ENCODE measurements at regions not wholly inside any gene's neighbourhood (a gene's known extent, or its start where the extent isn't known, plus 50 kb on each side); places are given as distances from the start of the nearest gene placed in this dataset.

DNA sequence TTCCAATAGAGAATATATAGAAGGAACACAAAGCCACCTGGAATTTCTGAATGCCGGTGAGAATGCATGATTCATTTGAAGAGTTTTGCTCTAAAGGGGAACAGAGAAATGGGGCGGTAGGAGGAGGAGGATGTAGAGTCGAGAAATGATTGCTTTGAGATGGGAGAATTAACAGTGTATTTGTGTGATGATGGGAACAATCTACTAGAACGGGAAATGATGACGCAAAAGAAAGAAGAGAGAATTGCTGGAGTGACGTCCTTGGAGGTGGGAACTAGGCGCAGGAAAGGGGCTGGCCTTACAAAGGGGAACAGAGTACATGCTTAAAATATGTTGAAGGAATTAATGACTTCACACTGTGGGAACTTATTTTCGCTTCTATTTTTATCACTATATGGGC is 188.1 kb downstream of the SDHAF3 start:
- Histone ChIP-seq H3K36me3 (ENCODE audit: control insufficient read depth in 4 of 4, insufficient read depth in 3 of 4, low read depth in 1 of 4, low read length in 3 of 4) (no peaks in the 10 kb centered on the region), H3K4me1 (ENCODE audit: control insufficient read depth in 4 of 4, insufficient read depth in 4 of 4, low read length in 3 of 4) (no peaks in the 10 kb centered on the region), H3K27me3 (ENCODE audit: control insufficient read depth in 4 of 4, insufficient read depth in 4 of 4, low read length in 3 of 4) (no peaks in the 10 kb centered on the region), H3K27ac (ENCODE audit: low read depth in 1 of 2, low read length in 2 of 2) (no peak overlapping the region), H3K9ac (ENCODE audit: low read depth in 1 of 2, low read length in 2 of 2) (no peak overlapping the region), H3K4me3 (ENCODE audit: low read depth in 1 of 3, low read length in 3 of 3) (no peak overlapping the region), H3K9me3 (ENCODE audit: control insufficient read depth in 4 of 4, low read length in 3 of 4) (no peaks in the 10 kb centered on the region)
- no peak for TF ChIP-seq JUND (IDR thresholded peaks at IDR 0.05)
- TF ChIP-seq, protein P1, sequence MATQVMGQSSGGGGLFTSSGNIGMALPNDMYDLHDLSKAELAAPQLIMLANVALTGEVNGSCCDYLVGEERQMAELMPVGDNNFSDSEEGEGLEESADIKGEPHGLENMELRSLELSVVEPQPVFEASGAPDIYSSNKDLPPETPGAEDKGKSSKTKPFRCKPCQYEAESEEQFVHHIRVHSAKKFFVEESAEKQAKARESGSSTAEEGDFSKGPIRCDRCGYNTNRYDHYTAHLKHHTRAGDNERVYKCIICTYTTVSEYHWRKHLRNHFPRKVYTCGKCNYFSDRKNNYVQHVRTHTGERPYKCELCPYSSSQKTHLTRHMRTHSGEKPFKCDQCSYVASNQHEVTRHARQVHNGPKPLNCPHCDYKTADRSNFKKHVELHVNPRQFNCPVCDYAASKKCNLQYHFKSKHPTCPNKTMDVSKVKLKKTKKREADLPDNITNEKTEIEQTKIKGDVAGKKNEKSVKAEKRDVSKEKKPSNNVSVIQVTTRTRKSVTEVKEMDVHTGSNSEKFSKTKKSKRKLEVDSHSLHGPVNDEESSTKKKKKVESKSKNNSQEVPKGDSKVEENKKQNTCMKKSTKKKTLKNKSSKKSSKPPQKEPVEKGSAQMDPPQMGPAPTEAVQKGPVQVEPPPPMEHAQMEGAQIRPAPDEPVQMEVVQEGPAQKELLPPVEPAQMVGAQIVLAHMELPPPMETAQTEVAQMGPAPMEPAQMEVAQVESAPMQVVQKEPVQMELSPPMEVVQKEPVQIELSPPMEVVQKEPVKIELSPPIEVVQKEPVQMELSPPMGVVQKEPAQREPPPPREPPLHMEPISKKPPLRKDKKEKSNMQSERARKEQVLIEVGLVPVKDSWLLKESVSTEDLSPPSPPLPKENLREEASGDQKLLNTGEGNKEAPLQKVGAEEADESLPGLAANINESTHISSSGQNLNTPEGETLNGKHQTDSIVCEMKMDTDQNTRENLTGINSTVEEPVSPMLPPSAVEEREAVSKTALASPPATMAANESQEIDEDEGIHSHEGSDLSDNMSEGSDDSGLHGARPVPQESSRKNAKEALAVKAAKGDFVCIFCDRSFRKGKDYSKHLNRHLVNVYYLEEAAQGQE (IDR thresholded peaks at IDR 0.05): no peak
- no peak for TF ChIP-seq NR2F2 (IDR thresholded peaks at IDR 0.05)
- no peak for TF ChIP-seq RAD21 (IDR thresholded peaks at IDR 0.05)
- no peak for TF ChIP-seq EGR1 (IDR thresholded peaks at IDR 0.05; ENCODE audit: low read depth in 2 of 2)
- TF ChIP-seq, protein P2, sequence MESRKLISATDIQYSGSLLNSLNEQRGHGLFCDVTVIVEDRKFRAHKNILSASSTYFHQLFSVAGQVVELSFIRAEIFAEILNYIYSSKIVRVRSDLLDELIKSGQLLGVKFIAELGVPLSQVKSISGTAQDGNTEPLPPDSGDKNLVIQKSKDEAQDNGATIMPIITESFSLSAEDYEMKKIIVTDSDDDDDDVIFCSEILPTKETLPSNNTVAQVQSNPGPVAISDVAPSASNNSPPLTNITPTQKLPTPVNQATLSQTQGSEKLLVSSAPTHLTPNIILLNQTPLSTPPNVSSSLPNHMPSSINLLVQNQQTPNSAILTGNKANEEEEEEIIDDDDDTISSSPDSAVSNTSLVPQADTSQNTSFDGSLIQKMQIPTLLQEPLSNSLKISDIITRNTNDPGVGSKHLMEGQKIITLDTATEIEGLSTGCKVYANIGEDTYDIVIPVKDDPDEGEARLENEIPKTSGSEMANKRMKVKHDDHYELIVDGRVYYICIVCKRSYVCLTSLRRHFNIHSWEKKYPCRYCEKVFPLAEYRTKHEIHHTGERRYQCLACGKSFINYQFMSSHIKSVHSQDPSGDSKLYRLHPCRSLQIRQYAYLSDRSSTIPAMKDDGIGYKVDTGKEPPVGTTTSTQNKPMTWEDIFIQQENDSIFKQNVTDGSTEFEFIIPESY (IDR thresholded peaks at IDR 0.05): no peak
- TF ChIP-seq FOXA1 (IDR thresholded peaks at IDR 0.05): no peak
- WGBS: 83% methylated on average over 8 of the region's 8 CpGs
- no peak for DNase-seq (ENCODE audit: low spot score)

DNA sequence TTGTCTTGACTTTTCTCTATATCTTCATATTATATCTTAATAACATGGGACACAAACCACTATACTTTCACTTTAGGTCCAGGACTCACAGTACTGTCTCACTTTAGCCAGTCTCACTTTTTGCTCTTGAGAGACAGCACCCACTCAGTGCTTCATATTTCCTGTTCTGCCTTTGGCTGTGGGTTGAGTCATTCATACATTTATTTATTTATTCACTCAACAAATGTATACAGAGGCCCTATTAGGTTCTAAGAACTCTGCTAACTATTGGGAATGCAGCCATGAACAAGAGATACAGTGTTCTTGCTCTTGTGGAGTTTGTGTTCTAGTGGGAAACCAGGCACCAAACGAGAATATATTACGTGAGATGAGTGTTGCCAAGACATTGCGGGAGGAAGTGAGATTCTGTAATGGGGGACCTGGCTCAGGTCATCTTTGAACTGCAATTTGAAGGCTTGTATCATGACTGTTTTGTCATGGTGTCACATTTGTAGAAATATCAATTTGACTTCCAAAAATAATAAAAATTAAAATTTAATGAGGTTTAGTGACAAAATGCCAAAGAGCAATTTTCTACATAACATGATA is 190.1 kb downstream of the SDHAF3 start:
- Histone ChIP-seq H3K27ac (ENCODE audit: low read depth in 1 of 2, low read length in 2 of 2) (no peak overlapping the region), H3K36me3 (ENCODE audit: control insufficient read depth in 4 of 4, insufficient read depth in 3 of 4, low read depth in 1 of 4, low read length in 3 of 4) (no peaks in the 10 kb centered on the region), H3K9ac (ENCODE audit: low read depth in 1 of 2, low read length in 2 of 2) (no peak overlapping the region), H3K4me3 (ENCODE audit: low read depth in 1 of 3, low read length in 3 of 3) (no peak overlapping the region), H3K27me3 (ENCODE audit: control insufficient read depth in 4 of 4, insufficient read depth in 4 of 4, low read length in 3 of 4) (no peaks in the 10 kb centered on the region), H3K9me3 (ENCODE audit: control insufficient read depth in 4 of 4, low read length in 3 of 4) (no peaks in the 10 kb centered on the region), H3K4me1 (ENCODE audit: control insufficient read depth in 4 of 4, insufficient read depth in 4 of 4, low read length in 3 of 4) (no peaks in the 10 kb centered on the region)
- WGBS: 82% methylated on average over 3 of the region's 3 CpGs
- no peak for TF ChIP-seq RAD21 (IDR thresholded peaks at IDR 0.05)
- TF ChIP-seq FOXA1 (IDR thresholded peaks at IDR 0.05): no peak
- TF ChIP-seq, protein P3, sequence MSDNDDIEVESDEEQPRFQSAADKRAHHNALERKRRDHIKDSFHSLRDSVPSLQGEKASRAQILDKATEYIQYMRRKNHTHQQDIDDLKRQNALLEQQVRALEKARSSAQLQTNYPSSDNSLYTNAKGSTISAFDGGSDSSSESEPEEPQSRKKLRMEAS (IDR thresholded peaks at IDR 0.05): no peak
- TF ChIP-seq TAF1 (conservative IDR thresholded peaks at IDR 0.05): no peak
- TF ChIP-seq GABPA (IDR thresholded peaks at IDR 0.05 in 1 of 2, conservative IDR thresholded peaks at IDR 0.05 in 1 of 2): no peak
- TF ChIP-seq EGR1 (IDR thresholded peaks at IDR 0.05; ENCODE audit: low read depth in 2 of 2): no peak
- no peak for TF ChIP-seq SP1 (IDR thresholded peaks at IDR 0.05)
- DNase-seq (ENCODE audit: low spot score): no peak

DNA sequence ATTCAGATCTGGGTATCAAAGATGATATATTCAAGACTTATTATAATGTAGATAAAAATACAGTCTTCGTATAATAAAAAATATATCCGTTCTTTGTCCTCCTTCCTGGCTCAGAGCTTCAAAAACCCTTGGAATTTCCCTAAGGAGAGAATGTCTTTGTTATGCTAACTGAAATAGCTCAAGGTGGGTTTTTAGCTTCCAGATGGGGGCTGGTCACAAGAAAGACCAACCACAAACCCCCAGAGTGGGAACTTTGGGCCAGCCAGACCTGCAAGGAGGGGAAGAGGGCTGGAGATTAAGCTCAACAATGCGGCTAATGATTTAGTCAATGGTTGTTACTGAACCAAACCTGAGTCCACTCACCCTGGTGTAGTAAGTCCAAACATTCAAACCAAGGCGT is 196.4 kb downstream of the SDHAF3 start:
- no peak overlapping the region for H3K9ac ChIP-seq (ENCODE audit: low read depth in 1 of 2, low read length in 2 of 2)
- 36% methylated on average over 4 of the region's 4 CpGs for WGBS
- DNase-seq (ENCODE audit: low spot score): no peak
- no peaks in the 10 kb centered on the region for H3K36me3 ChIP-seq (ENCODE audit: control insufficient read depth in 4 of 4, insufficient read depth in 3 of 4, low read depth in 1 of 4, low read length in 3 of 4)
- no peaks in the 10 kb centered on the region for H3K27me3 ChIP-seq (ENCODE audit: control insufficient read depth in 4 of 4, insufficient read depth in 4 of 4, low read length in 3 of 4)
- H3K27ac ChIP-seq (ENCODE audit: low read depth in 1 of 2, low read length in 2 of 2): no peak overlapping the region
- TF ChIP-seq, protein P4, sequence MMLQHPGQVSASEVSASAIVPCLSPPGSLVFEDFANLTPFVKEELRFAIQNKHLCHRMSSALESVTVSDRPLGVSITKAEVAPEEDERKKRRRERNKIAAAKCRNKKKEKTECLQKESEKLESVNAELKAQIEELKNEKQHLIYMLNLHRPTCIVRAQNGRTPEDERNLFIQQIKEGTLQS (IDR thresholded peaks at IDR 0.05): no peak
- TF ChIP-seq EGR1 (IDR thresholded peaks at IDR 0.05; ENCODE audit: low read depth in 2 of 2): no peak
- TF ChIP-seq FOXA1 (IDR thresholded peaks at IDR 0.05): no peak
- TF ChIP-seq RXRA (IDR thresholded peaks at IDR 0.05): no peak
- TF ChIP-seq, protein P2 (IDR thresholded peaks at IDR 0.05): no peak
- no peak for TF ChIP-seq FOXA2 (IDR thresholded peaks at IDR 0.05)
- no peak for TF ChIP-seq HNF4A (conservative IDR thresholded peaks at IDR 0.05)
- TF ChIP-seq, protein P1 (IDR thresholded peaks at IDR 0.05): no peak
- TF ChIP-seq RAD21 (IDR thresholded peaks at IDR 0.05): no peak
- TF ChIP-seq SP1 (IDR thresholded peaks at IDR 0.05): no peak
- no peak overlapping the region for H3K4me3 ChIP-seq (ENCODE audit: low read depth in 1 of 3, low read length in 3 of 3)
- H3K4me1 ChIP-seq (ENCODE audit: control insufficient read depth in 4 of 4, insufficient read depth in 4 of 4, low read length in 3 of 4): no peaks in the 10 kb centered on the region
- no peaks in the 10 kb centered on the region for H3K9me3 ChIP-seq (ENCODE audit: control insufficient read depth in 4 of 4, low read length in 3 of 4)

Data from liver (tissue), 7 donors.